AG09309 (cell line): ENCODE measurements at regions not wholly inside any gene's neighbourhood (a gene's known extent, or its start where the extent isn't known, plus 50 kb on each side); places are given as distances from the start of the nearest gene placed in this dataset.
A peak's percentile ranks its signal among the peaks of the same experiment; 100 is the strongest.

Experiments
- DNase-seq: peaks from one replicate; pipeline ENCODE4 v3.0.0-alpha.2; 2010; ENCODE audit warnings: low read depth
- H3K4me3 ChIP-seq: 2 replicates; pipeline ENCODE4 v1.5.1; 2011; ENCODE audit warnings: mild to moderate bottlenecking, low read depth, low read length, moderate library complexity; ENCODE audit not compliant: control insufficient read depth
- TF ChIP-seq, protein P1 (sequence below): IDR thresholded peaks from 2 replicates; pipeline ENCODE4 v1.5.1; 2011; ENCODE audit warnings: mild to moderate bottlenecking, low read depth, low read length, inconsistent platforms; ENCODE audit not compliant: insufficient read depth, control insufficient read depth; ENCODE audit errors: missing control alignments

DNA sequence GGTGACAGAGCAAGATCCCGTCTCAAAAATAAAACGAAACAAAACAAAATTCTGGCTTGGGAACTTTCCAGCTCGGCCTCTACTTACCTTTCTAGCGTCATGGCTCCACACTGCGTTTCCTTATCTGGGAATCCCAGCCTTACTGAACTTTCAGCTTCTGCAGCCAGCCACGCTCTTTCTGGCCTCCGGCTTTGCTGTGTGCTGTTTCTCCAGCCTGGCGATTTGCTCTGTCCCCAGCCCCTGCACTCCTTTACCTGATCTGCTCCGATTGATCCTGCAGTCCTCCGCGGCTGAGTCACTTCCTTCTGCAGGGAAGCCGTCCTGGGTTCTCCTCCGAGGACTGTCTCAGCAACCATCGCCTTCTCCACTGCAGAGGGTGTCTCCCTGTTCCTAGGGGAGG lies 71.0 kb upstream of the FAM171A1 start:
- H3K4me3 ChIP-seq: no peak overlapping the region
- no peak for DNase-seq
- TF ChIP-seq, protein P1, sequence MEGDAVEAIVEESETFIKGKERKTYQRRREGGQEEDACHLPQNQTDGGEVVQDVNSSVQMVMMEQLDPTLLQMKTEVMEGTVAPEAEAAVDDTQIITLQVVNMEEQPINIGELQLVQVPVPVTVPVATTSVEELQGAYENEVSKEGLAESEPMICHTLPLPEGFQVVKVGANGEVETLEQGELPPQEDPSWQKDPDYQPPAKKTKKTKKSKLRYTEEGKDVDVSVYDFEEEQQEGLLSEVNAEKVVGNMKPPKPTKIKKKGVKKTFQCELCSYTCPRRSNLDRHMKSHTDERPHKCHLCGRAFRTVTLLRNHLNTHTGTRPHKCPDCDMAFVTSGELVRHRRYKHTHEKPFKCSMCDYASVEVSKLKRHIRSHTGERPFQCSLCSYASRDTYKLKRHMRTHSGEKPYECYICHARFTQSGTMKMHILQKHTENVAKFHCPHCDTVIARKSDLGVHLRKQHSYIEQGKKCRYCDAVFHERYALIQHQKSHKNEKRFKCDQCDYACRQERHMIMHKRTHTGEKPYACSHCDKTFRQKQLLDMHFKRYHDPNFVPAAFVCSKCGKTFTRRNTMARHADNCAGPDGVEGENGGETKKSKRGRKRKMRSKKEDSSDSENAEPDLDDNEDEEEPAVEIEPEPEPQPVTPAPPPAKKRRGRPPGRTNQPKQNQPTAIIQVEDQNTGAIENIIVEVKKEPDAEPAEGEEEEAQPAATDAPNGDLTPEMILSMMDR: no peak

DNA sequence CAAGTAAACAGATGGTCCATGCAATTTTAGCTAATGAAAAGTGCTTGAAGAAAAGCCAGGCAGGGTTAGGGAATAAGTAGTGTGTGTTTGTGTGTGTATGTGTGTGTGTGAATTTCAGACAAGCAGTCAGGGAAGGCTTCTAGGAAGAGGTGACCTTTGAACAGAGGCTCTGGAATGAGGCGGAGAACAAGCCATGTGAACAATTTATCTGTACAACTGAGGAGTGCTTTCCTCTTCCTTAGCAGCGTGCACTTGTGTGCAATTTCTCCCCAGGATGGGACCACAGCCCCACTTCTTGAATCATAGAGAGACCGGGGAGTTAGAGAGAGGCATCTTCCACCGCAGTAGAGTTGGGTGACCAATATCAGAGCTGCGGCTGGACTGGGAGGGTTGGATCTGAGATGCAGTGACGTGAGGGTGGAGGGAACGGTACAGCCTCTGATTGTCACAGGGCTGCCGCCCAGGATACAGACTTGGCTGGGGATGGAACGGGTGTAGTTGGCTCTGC lies 69.2 kb upstream of the FAM171A1 start:
- no peak for DNase-seq
- TF ChIP-seq, protein P1: no peak
- no peak overlapping the region for H3K4me3 ChIP-seq

DNA sequence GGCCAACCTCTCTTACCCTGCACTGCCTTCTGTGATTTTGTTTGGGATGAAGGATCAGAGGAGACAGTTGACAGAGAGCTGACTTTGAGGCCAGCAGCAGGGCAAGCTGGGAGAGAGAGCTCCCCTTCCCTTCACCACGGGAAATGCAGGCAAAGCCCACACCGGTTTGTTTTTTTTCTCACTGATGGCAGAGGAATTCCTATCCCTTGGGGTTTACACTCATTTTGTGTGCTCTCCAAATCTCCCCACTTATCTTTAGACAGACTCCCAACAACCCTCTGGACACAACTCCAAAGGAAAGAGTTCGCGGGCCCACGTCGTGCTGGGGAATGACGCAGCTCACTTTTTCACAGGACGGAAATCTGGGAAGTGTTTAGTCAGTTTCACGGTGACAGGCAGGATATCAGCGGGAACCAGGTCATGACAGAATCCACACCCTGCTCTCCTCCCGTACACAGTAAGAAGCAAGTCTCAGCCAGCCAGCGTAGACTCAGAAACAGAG lies 68.3 kb upstream of the FAM171A1 start:
- DNase-seq: no peak
- TF ChIP-seq, protein P1: peak; percentile 60
- peak overlapping the region; percentile 6 for H3K4me3 ChIP-seq

DNA sequence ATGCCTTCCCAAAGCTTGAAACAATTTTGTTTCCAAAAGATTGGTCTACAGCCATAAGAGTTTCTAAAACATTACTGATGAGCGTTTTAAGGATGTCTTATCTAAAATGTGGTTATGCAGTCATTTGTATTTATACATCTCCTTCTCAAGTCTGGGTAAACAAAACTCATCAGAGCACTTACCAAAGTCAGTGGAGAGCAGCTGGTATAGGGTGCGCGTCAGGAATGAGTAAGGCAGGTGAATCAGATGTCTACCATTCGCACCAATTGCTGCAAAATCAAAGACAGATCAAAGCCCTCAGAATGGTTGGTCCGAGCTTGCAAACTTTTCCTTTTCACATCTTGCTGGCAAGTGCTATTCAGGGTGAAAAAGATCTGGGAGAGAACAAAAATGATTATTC lies 65.6 kb upstream of the FAM171A1 start:
- DNase-seq: peak; percentile 23
- TF ChIP-seq, protein P1: no peak
- H3K4me3 ChIP-seq: no peak overlapping the region

DNA sequence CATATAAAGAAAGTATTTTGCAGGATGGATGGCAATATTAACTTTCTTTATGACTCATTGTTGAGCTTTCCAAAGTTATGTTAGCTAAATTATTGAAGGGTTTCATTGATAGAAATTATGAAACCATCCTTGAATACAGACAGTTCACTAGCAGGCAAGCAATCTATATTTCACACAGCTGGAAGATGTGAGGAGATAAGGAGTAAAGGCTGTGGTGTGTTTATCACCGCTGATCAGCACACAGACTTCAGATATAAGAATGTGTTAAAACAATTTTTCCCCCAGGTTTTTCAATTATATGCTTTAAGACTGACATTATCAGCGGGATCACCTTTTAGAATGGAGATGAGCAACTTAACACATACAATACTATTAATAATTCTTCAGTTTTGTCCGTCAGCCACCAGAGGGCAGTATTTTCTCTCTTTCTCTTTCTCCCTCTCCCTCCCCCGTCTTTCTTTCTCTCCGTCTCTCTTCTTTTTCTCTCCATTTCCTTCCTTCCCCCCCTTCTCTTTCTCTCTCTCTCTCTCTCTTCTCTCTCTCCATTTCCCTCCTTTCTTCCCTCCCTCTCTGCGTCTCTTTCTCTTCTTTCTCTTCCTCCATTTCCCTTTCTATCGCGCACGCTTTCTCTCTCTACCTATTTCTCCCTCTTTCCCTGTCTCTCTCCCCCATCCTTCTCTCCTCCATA lies 62.9 kb upstream of the FAM171A1 start:
- no peak for DNase-seq
- TF ChIP-seq, protein P1: peak; percentile 63
- peak overlapping the region; percentile 53 for H3K4me3 ChIP-seq

DNA sequence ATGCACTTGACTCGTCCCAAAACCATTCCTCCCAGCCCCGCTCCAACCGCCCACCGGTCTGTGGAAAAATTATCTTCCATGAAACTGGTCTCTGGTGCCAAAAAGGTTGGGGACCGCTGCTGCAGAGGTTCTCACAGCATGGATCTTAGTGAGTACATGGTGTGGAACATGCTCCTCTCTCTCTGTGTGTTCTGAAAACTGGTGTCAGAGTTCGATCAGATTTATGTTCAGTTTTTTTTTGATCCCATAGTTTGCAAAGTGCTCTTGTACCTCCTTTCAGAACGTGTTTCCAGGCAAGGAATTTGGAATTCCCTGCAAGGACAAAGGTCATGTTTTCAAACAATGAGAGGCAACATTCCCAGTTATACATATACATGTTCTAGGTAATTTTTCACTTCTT lies 61.2 kb upstream of the FAM171A1 start:
- TF ChIP-seq, protein P1: no peak
- H3K4me3 ChIP-seq: no peak overlapping the region
- DNase-seq: no peak
